GM19025 (cell line): ENCODE measurements at regions not wholly inside any gene's neighbourhood (a gene's known extent, or its start where the extent isn't known, plus 50 kb on each side); places are given as distances from the start of the nearest gene placed in this dataset.
A peak's percentile ranks its signal among the peaks of the same experiment; 100 is the strongest.

Source experiments
- ATAC-seq: cut with Tn5 transposase; IDR thresholded peaks from one replicate; pipeline ENCODE4 v1.9.1; 2021; ENCODE audit warnings: mild to moderate bottlenecking, low read depth, moderate library complexity; ENCODE audit not compliant: unreplicated experiment

- ATAC-seq: peak; percentile 55
Observed at GRCh38 chr2:8514796-8515758, 166.8 kb upstream of the ID2 start.

- peak; percentile 33 for ATAC-seq
Observed at GRCh38 chr2:8515864-8516533, 165.9 kb upstream of the ID2 start.

- ATAC-seq: no peak
Observed at GRCh38 chr2:8517850-8518498, 163.9 kb upstream of the ID2 start.

- no peak for ATAC-seq
Observed at GRCh38 chr2:8518979-8519668, 162.7 kb upstream of the ID2 start.

GRCh38 chr2:8520791-8521344 is 161.0 kb upstream of the ID2 start:
- no peak for ATAC-seq

GRCh38 chr2:8522687-8523086 is 159.2 kb upstream of the ID2 start:
- no peak for ATAC-seq

- no peak for ATAC-seq
Observed at GRCh38 chr2:8524388-8524787, 157.5 kb upstream of the ID2 start.

GRCh38 chr2:8524823-8525222 is 157.0 kb upstream of the ID2 start:
- ATAC-seq: no peak

GRCh38 chr2:8525236-8525581 is 156.6 kb upstream of the ID2 start:
- ATAC-seq: no peak

GRCh38 chr2:8525582-8526402 is 156.1 kb upstream of the ID2 start:
- peak; percentile 79 for ATAC-seq

- ATAC-seq: no peak
Observed at GRCh38 chr2:8526403-8526696, 155.5 kb upstream of the ID2 start.

GRCh38 chr2:8527031-8527430 is 154.8 kb upstream of the ID2 start:
- no peak for ATAC-seq

- ATAC-seq: no peak
Observed at GRCh38 chr2:8527676-8528075, 154.2 kb upstream of the ID2 start.

GRCh38 chr2:8528863-8529262 is 153.0 kb upstream of the ID2 start:
- ATAC-seq: no peak

GRCh38 chr2:8529706-8530277 is 152.1 kb upstream of the ID2 start:
- ATAC-seq: no peak

GRCh38 chr2:8531481-8531880 is 150.4 kb upstream of the ID2 start:
- ATAC-seq: no peak

GRCh38 chr2:8532438-8532837 is 149.4 kb upstream of the ID2 start:
- no peak for ATAC-seq

GRCh38 chr2:8533923-8534322 is 147.9 kb upstream of the ID2 start:
- no peak for ATAC-seq

- ATAC-seq: no peak
Observed at GRCh38 chr2:8534386-8534728, 147.5 kb upstream of the ID2 start.
